ENCODE measurements at regions not wholly inside any gene's neighbourhood (a gene's known extent, or its start where the extent isn't known, plus 50 kb on each side); places are given as distances from the start of the nearest gene placed in this dataset.

DNA sequence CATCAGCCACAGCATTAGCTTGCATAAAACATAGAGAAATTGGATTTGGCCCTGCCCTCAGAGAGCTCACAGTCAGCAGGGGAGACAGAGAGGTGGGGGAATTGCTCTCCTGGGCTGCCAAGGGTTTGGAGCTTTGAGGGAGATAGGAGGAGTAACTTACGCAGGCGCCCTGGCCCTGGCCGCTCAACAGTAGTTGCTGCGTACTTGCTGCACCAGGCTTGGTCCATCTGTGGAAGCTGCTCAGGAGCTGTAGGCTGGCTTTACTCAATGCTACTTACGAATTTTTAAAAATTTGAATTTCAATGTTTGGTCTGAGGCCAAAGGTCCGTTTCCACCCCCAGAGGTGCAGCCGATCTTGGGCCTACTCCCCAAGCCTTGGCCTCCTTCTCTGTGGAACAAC is 83.3 kb downstream of the CPZ start:
- TF ChIP-seq, protein P1, sequence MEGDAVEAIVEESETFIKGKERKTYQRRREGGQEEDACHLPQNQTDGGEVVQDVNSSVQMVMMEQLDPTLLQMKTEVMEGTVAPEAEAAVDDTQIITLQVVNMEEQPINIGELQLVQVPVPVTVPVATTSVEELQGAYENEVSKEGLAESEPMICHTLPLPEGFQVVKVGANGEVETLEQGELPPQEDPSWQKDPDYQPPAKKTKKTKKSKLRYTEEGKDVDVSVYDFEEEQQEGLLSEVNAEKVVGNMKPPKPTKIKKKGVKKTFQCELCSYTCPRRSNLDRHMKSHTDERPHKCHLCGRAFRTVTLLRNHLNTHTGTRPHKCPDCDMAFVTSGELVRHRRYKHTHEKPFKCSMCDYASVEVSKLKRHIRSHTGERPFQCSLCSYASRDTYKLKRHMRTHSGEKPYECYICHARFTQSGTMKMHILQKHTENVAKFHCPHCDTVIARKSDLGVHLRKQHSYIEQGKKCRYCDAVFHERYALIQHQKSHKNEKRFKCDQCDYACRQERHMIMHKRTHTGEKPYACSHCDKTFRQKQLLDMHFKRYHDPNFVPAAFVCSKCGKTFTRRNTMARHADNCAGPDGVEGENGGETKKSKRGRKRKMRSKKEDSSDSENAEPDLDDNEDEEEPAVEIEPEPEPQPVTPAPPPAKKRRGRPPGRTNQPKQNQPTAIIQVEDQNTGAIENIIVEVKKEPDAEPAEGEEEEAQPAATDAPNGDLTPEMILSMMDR (IDR thresholded peaks at IDR 0.05), result no peak
- no peak for TF ChIP-seq POLR2A (IDR thresholded peaks at IDR 0.05)
- TF ChIP-seq POLR2AphosphoS5 (IDR thresholded peaks at IDR 0.05), result no peak
